HepG2 (cell line): ENCODE measurements at regions not wholly inside any gene's neighbourhood (a gene's known extent, or its start where the extent isn't known, plus 50 kb on each side); places are given as distances from the start of the nearest gene placed in this dataset.

Experiments used
- ATAC-seq: fragments of 200-7000 bp; cut with Tn5 transposase; 3 replicates; pipeline ENCODE4 v1.9.1; 2020; ENCODE audit warnings: mild to moderate bottlenecking, moderate library complexity
- BruUV-seq: library from RNA; stranded (reverse); fragments of 400-500 nt; replicated peaks from 2 replicates; lab custom pipeline; 2021; lab: Mats Ljungman, UMichigan
- CTCF ChIA-PET: fragments of 300-600 bp; formaldehyde crosslinking; extraction: SDS; loops from one replicate; lab custom pipeline; 2021; ENCODE audit warnings: low total read pairs, inconsistent platforms, low intra/inter-chr PET ratio; lab: Yijun Ruan, JAX
- POLR2A ChIA-PET: fragments of 350-600 bp; sonication (Branson Sonifier 250); formaldehyde crosslinking; loops from one replicate; lab custom pipeline; 2020; ENCODE audit warnings: antibody characterized with exemption, inconsistent platforms; lab: Yijun Ruan, JAX
- DNase-seq: peaks from one replicate; pipeline ENCODE4 v3.0.0-alpha.2; 2015; ENCODE audit warnings: low spot score
- FAIRE-seq: peaks from 3 replicates; lab custom pipeline; 2011; peaks lifted over from hg19 to GRCh38; lab: Jason Lieb, UNC
- H2AFZ ChIP-seq: one replicate; pipeline ENCODE4 v1.6.1; 2011; ENCODE audit warnings: low read length, inconsistent platforms
- H3K27ac ChIP-seq: fragments of 300-600 bp; 3 replicates; pipeline ENCODE4 v1.8.0; 2011; ENCODE audit warnings: mixed run types, mild to moderate bottlenecking, mixed read lengths, low read length, inconsistent platforms; ENCODE audit not compliant: insufficient read depth; ENCODE audit errors: extremely low read length
- H3K27me3 ChIP-seq, 2 experiments: fragments of 200-600 bp in 1 of 2; 2 replicates in 1 of 2; 3 replicates in 1 of 2; pipeline versions ENCODE4 v1.6.0 to v1.8.0; 2011; ENCODE audit warnings: low read length in 2 of 2, mild to moderate bottlenecking in 2 of 2, moderate library complexity in 2 of 2, inconsistent platforms in 1 of 2; ENCODE audit not compliant: insufficient read depth in 2 of 2, control insufficient read depth in 1 of 2
- H3K36me3 ChIP-seq, 2 experiments: fragments of 200-600 bp in 1 of 2; replicated peaks in 1 of 2; 2 replicates in 1 of 2; 3 replicates in 1 of 2; pipeline versions ENCODE4 v1.5.1 to v1.8.0; 2011; ENCODE audit warnings: low read length in 2 of 2, inconsistent platforms in 1 of 2; ENCODE audit not compliant: insufficient read depth in 2 of 2, control insufficient read depth in 1 of 2
- H3K4me1 ChIP-seq: 2 replicates; pipeline ENCODE4 v1.5.1; 2012; ENCODE audit warnings: low read length, inconsistent platforms; ENCODE audit not compliant: insufficient read depth
- H3K4me2 ChIP-seq: 2 replicates; pipeline ENCODE4 v1.6.0; 2011; ENCODE audit warnings: low read depth, low read length, inconsistent platforms
- H3K4me3 ChIP-seq, 3 experiments: fragments of 200-600 bp in 1 of 3; sonication (generic), shearing (Covaris generic) in 1 of 3; replicated peaks in 1 of 3; 2 replicates each; pipeline ENCODE4 v1.5.1; 2011 to 2016; ENCODE audit warnings: low read length in 3 of 3, inconsistent platforms in 2 of 3, low read depth in 2 of 3, mild to moderate bottlenecking in 2 of 3, control low read depth in 1 of 3, mixed read lengths in 1 of 3; ENCODE audit not compliant: insufficient read depth in 1 of 3
- H3K79me2 ChIP-seq: one replicate; pipeline ENCODE4 v1.6.1; 2011; ENCODE audit warnings: low read length, inconsistent platforms; ENCODE audit not compliant: insufficient read depth
- H3K9ac ChIP-seq: 2 replicates; pipeline ENCODE4 v1.6.0; 2011; ENCODE audit warnings: mild to moderate bottlenecking, low read depth, low read length, inconsistent platforms; ENCODE audit not compliant: insufficient read depth
- H3K9me3 ChIP-seq: 2 replicates; pipeline ENCODE4 v1.5.1; 2012; ENCODE audit warnings: mild to moderate bottlenecking, low read length
- H4K20me1 ChIP-seq: 2 replicates; pipeline ENCODE4 v1.6.0; 2011; ENCODE audit warnings: inconsistent platforms, mild to moderate bottlenecking, low read length, moderate library complexity; ENCODE audit not compliant: insufficient read depth
- BCL6 ChIP-seq: IDR thresholded peaks from 2 replicates; pipeline ENCODE4 v1.6.1; 2016; ENCODE audit warnings: missing genetic modification reagents, missing compliant biosample characterization
- MIXL1 ChIP-seq: IDR thresholded peaks from 2 replicates; pipeline ENCODE4 v1.6.1; 2016
- PAX8 ChIP-seq: sonication (generic); formaldehyde crosslinking; IDR thresholded peaks from 2 replicates; pipeline ENCODE4 v1.8.0; 2022; ENCODE audit warnings: mild to moderate bottlenecking, missing genetic modification reagents, borderline replicate concordance
- PHB2 ChIP-seq: fragments of 450-650 bp; IDR thresholded peaks from 2 replicates; pipeline ENCODE4 v1.6.1; 2018; ENCODE audit not compliant: partially characterized antibody
- PPARG ChIP-seq: conservative IDR thresholded peaks from 2 replicates; pipeline ENCODE4 v1.6.1; 2016; ENCODE audit warnings: missing biosample characterization, missing genetic modification reagents
- RFX3 ChIP-seq: IDR thresholded peaks from 2 replicates; pipeline ENCODE4 v1.6.1; 2016; ENCODE audit warnings: missing biosample characterization, missing genetic modification reagents
- SMARCE1 ChIP-seq: fragments of 450-650 bp; IDR thresholded peaks from 2 replicates; pipeline ENCODE4 v1.6.1; 2017; ENCODE audit warnings: borderline replicate concordance
- SNRNP70 ChIP-seq: fragments of 200-400 bp; formaldehyde crosslinking; IDR thresholded peaks from 2 replicates; pipeline ENCODE4 v1.6.1; 2017; ENCODE audit warnings: mild to moderate bottlenecking, low read depth, low read length, moderate library complexity
- TBX2 ChIP-seq: sonication (generic); formaldehyde crosslinking; IDR thresholded peaks from 2 replicates; pipeline ENCODE4 v1.5.0; 2020; ENCODE audit warnings: missing genetic modification reagents, mild to moderate bottlenecking, borderline replicate concordance
- ZFP91 ChIP-seq: sonication (generic); formaldehyde crosslinking; IDR thresholded peaks from 2 replicates; pipeline ENCODE4 v1.9.0; 2022; ENCODE audit warnings: missing genetic modification reagents, mild to moderate bottlenecking, borderline replicate concordance
- ZFYVE20 ChIP-seq: sonication (generic); formaldehyde crosslinking; IDR thresholded peaks from 2 replicates; pipeline ENCODE4 v1.8.0; 2023; ENCODE audit warnings: low read depth, mild to moderate bottlenecking, moderate library complexity, missing genetic modification reagents, borderline replicate concordance
- ZNF326 ChIP-seq: sonication (generic); formaldehyde crosslinking; IDR thresholded peaks from 2 replicates; pipeline ENCODE4 v1.4.0; 2020; ENCODE audit warnings: missing genetic modification reagents, borderline replicate concordance
- ZNF615 ChIP-seq: sonication (generic); formaldehyde crosslinking; IDR thresholded peaks from 2 replicates; pipeline ENCODE4 v1.5.0; 2020; ENCODE audit warnings: mild to moderate bottlenecking, missing genetic modification reagents, borderline replicate concordance
- ZNF674 ChIP-seq: sonication (generic); formaldehyde crosslinking; IDR thresholded peaks from 2 replicates; pipeline ENCODE4 v1.5.0; 2020; ENCODE audit warnings: low read depth, mild to moderate bottlenecking, missing genetic modification reagents
- ZSCAN21 ChIP-seq: sonication (generic); formaldehyde crosslinking; IDR thresholded peaks from 2 replicates; pipeline ENCODE4 v1.8.0; 2022; ENCODE audit warnings: mild to moderate bottlenecking, missing genetic modification reagents, moderate library complexity, borderline replicate concordance
- ZZZ3 ChIP-seq: sonication (generic); formaldehyde crosslinking; IDR thresholded peaks from 2 replicates; pipeline ENCODE4 v1.4.0; 2020; ENCODE audit warnings: missing genetic modification reagents, mild to moderate bottlenecking, borderline replicate concordance
- in situ Hi-C: cut with HindIII; loops from 2 replicates; pipeline ENCODE4 v1.10.0; 2017; ENCODE audit warnings: low pct_unique_long_range_greater_than_20kb; ENCODE audit not compliant: extremely low pct_ligation_motif_present
- intact Hi-C: fragments of 100-400 bp; cut with micrococcal nuclease; formaldehyde crosslinking; loops from one replicate; pipeline ENCODE4 v1.10.0; 2022; ENCODE audit not compliant: unreplicated experiment
- TF ChIP-seq, protein P1 (sequence below): sonication (generic); formaldehyde crosslinking; IDR thresholded peaks from 2 replicates; pipeline ENCODE4 v1.8.0; 2022; ENCODE audit warnings: missing genetic modification reagents, low read depth, mild to moderate bottlenecking, borderline replicate concordance
- TF ChIP-seq, protein P2 (sequence below): IDR thresholded peaks from 2 replicates; pipeline ENCODE4 v1.6.1; 2012; ENCODE audit warnings: inconsistent platforms
- TF ChIP-seq, protein P3 (sequence below): IDR thresholded peaks from 2 replicates; pipeline ENCODE4 v1.6.1; 2018; ENCODE audit warnings: missing genetic modification reagents
- TF ChIP-seq, protein P4 (sequence below), 2 experiments: sonication (generic) in 1 of 2; formaldehyde crosslinking in 1 of 2; IDR thresholded peaks; 2 replicates each; pipeline versions ENCODE4 v1.4.0 to v1.6.1; 2018 to 2020; ENCODE audit warnings: missing genetic modification reagents in 2 of 2, borderline replicate concordance in 1 of 2, low read depth in 1 of 2, mild to moderate bottlenecking in 1 of 2, missing biosample characterization in 1 of 2

GRCh38 chr6:126867641-126868040, 250.8 kb upstream of the RSPO3 start (continued):
- TF ChIP-seq PPARG, result no peak
- TF ChIP-seq SNRNP70, result no peak
- no peak for TF ChIP-seq ZNF674 (CRISPR knock-in tag)

DNA sequence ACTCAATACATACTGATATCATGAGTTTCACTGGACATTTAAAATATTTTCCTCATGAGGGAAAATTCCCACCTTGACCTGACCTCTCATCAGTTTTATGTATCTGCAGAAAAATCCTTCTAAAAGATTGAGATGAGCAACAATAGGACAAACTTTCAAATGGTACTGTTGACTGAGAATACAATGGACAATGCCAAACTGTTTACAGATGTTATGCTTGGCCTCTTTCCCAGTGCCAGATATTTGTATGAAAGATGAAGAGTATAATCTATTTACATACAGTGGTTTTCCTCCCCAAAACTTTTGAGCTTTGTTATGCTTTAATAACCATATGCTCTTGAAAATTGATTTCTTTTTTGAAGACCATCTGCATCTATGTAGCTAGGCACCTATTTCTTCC, 245.1 kb upstream of the RSPO3 start:
- no peak for FAIRE-seq
- Histone ChIP-seq H3K27ac (no peak overlapping the region), H3K9ac (no peak overlapping the region), H3K79me2 (no peaks in the 10 kb centered on the region), H2AFZ (no peak overlapping the region), H3K4me2 (no peak overlapping the region), H3K4me1 (no peaks in the 10 kb centered on the region), H3K9me3 (no peaks in the 10 kb centered on the region), H3K36me3 (no peaks in the 10 kb centered on the region), H3K27me3 (no peaks in the 10 kb centered on the region), H4K20me1 (no peaks in the 10 kb centered on the region), H3K4me3 (no peak overlapping the region)
- ATAC-seq, result no peak
- ChIA-PET POLR2A (no interaction called here), CTCF (no interaction called here)
- intact Hi-C loops (no loop called here), in situ Hi-C loops (no loop called here)
- no TSS peak for BruUV-seq
- no peak for DNase-seq
- TF ChIP-seq ZFP91 (CRISPR knock-in tag) (no peak), ZZZ3 (no peak), SMARCE1 (no peak), ZNF615 (CRISPR knock-in tag) (no peak), MIXL1 (no peak), RFX3 (CRISPR knock-in tag) (no peak), PHB2 (no peak), BCL6 (CRISPR knock-in tag) (no peak), ZNF326 (CRISPR knock-in tag) (no peak), ZFYVE20 (CRISPR knock-in tag) (no peak), PAX8 (CRISPR knock-in tag) (no peak), TBX2 (CRISPR knock-in tag) (no peak), ZSCAN21 (CRISPR knock-in tag) (no peak)
- TF ChIP-seq, protein P1, sequence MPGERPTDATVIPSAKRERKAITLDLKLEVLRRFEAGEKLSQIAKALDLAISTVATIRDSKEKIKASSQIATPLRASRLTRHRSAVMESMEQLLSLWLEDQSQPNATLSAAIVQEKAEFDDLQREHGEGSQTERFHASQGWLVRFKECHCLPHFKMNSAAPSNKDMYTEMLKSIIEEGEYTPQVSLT, result no peak
- TF ChIP-seq, protein P2, sequence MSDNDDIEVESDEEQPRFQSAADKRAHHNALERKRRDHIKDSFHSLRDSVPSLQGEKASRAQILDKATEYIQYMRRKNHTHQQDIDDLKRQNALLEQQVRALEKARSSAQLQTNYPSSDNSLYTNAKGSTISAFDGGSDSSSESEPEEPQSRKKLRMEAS, result no peak
- TF ChIP-seq, protein P3, sequence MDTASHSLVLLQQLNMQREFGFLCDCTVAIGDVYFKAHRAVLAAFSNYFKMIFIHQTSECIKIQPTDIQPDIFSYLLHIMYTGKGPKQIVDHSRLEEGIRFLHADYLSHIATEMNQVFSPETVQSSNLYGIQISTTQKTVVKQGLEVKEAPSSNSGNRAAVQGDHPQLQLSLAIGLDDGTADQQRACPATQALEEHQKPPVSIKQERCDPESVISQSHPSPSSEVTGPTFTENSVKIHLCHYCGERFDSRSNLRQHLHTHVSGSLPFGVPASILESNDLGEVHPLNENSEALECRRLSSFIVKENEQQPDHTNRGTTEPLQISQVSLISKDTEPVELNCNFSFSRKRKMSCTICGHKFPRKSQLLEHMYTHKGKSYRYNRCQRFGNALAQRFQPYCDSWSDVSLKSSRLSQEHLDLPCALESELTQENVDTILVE (CRISPR knock-in tag), result no peak
- TF ChIP-seq, protein P4, sequence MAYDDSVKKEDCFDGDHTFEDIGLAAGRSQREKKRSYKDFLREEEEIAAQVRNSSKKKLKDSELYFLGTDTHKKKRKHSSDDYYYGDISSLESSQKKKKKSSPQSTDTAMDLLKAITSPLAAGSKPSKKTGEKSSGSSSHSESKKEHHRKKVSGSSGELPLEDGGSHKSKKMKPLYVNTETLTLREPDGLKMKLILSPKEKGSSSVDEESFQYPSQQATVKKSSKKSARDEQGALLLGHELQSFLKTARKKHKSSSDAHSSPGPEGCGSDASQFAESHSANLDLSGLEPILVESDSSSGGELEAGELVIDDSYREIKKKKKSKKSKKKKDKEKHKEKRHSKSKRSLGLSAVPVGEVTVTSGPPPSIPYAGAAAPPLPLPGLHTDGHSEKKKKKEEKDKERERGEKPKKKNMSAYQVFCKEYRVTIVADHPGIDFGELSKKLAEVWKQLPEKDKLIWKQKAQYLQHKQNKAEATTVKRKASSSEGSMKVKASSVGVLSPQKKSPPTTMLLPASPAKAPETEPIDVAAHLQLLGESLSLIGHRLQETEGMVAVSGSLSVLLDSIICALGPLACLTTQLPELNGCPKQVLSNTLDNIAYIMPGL (CRISPR knock-in tag; IDR thresholded peaks at IDR 0.05; ENCODE audit: borderline replicate concordance in 1 of 2, low read depth in 1 of 2), result no peak
